ENCODE measurements at regions not wholly inside any gene's neighbourhood (a gene's known extent, or its start where the extent isn't known, plus 50 kb on each side); places are given as distances from the start of the nearest gene placed in this dataset.

- no peak for TF ChIP-seq CTCF (IDR thresholded peaks at IDR 0.05)
- H3K4me3 ChIP-seq, result no peak overlapping the region
- no peaks in the 10 kb centered on the region for H3K36me3 ChIP-seq
- no peak overlapping the region for H3K9ac ChIP-seq (ENCODE audit: low read depth in 2 of 2, low read length in 2 of 2)
- intact Hi-C loops (cut with DNase I), result no loop called here
- H3K27me3 ChIP-seq, result no peaks in the 10 kb centered on the region
- no peaks in the 10 kb centered on the region for H3K9me3 ChIP-seq
- no peak overlapping the region for H3K27ac ChIP-seq
- no peak for DNase-seq
- H3K4me1 ChIP-seq, result no peaks in the 10 kb centered on the region
Measured at GRCh38 chr3:15967577-15967976, 169.8 kb upstream of the ANKRD28 start.

- Histone ChIP-seq H3K36me3 (no peaks in the 10 kb centered on the region), H3K27ac (no peak overlapping the region), H3K4me1 (no peaks in the 10 kb centered on the region), H3K27me3 (no peaks in the 10 kb centered on the region), H3K9ac (ENCODE audit: low read depth in 2 of 2, low read length in 2 of 2) (no peak overlapping the region), H3K4me3 (no peak overlapping the region), H3K9me3 (no peaks in the 10 kb centered on the region)
- no peak for DNase-seq
- intact Hi-C loops (cut with DNase I), result no loop called here
- no peak for TF ChIP-seq CTCF (IDR thresholded peaks at IDR 0.05)
Measured at GRCh38 chr3:15969874-15970640, 172.3 kb upstream of the ANKRD28 start.

GRCh38 chr3:15973414-15973813 is 175.6 kb upstream of the ANKRD28 start:
- Histone ChIP-seq H3K4me1 (no peaks in the 10 kb centered on the region), H3K36me3 (no peaks in the 10 kb centered on the region), H3K9ac (ENCODE audit: low read depth in 2 of 2, low read length in 2 of 2) (no peak overlapping the region), H3K9me3 (no peaks in the 10 kb centered on the region), H3K4me3 (no peak overlapping the region), H3K27ac (no peak overlapping the region), H3K27me3 (no peaks in the 10 kb centered on the region)
- intact Hi-C loops (cut with DNase I), result no loop called here
- no peak for DNase-seq
- no peak for TF ChIP-seq CTCF (IDR thresholded peaks at IDR 0.05)

GRCh38 chr3:15973940-15974339 is 176.2 kb upstream of the ANKRD28 start:
- no peaks in the 10 kb centered on the region for H3K4me1 ChIP-seq
- no peak overlapping the region for H3K4me3 ChIP-seq
- no peak overlapping the region for H3K27ac ChIP-seq
- H3K27me3 ChIP-seq, result no peaks in the 10 kb centered on the region
- H3K9me3 ChIP-seq, result no peaks in the 10 kb centered on the region
- DNase-seq, result no peak
- no peaks in the 10 kb centered on the region for H3K36me3 ChIP-seq
- TF ChIP-seq CTCF (IDR thresholded peaks at IDR 0.05), result no peak
- intact Hi-C loops (cut with DNase I), result no loop called here
- no peak overlapping the region for H3K9ac ChIP-seq (ENCODE audit: low read depth in 2 of 2, low read length in 2 of 2)

- DNase-seq, result no peak
- intact Hi-C loops (cut with DNase I), result no loop called here
- no peaks in the 10 kb centered on the region for H3K4me1 ChIP-seq
Measured at GRCh38 chr3:15974647-15975046, 176.9 kb upstream of the ANKRD28 start.

More at GRCh38 chr3:15974647-15975046, 176.9 kb upstream of the ANKRD28 start:
- no peak overlapping the region for H3K9ac ChIP-seq (ENCODE audit: low read depth in 2 of 2, low read length in 2 of 2)
- TF ChIP-seq CTCF (IDR thresholded peaks at IDR 0.05), result no peak
- H3K36me3 ChIP-seq, result no peaks in the 10 kb centered on the region
- no peaks in the 10 kb centered on the region for H3K27me3 ChIP-seq
- H3K27ac ChIP-seq, result no peak overlapping the region
- no peak overlapping the region for H3K4me3 ChIP-seq
- no peaks in the 10 kb centered on the region for H3K9me3 ChIP-seq

Measured in colonic mucosa (tissue), 4 donors.